ENCODE measurements at regions not wholly inside any gene's neighbourhood (a gene's known extent, or its start where the extent isn't known, plus 50 kb on each side); places are given as distances from the start of the nearest gene placed in this dataset.

DNA sequence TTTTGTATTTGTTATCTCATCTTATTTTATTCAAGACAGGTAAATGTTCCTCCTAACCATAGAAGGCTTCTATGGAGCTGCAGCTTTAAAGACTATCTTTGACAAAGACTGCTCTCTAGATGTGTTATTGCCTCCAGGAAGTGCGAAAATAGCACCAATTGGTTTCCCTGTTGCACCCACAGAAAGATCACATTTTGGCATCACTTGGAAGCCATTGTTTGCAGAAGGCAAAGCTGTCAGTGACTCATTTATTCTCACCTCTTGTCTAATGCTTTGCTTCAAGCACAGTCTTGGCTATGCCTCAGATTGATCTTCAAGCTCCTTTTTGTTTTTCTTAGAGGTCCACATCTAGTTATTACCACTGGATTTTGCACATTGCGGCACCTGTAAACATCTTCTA, 150.3 kb downstream of the PCDH7 start:
- 77 to 85% methylated on average over 2 of the region's 2 CpGs for WGBS, 2 donors
- H3K4me1 ChIP-seq = no peaks in the 10 kb centered on the region
- no peak for ATAC-seq (ENCODE audit: low FRiP score in 2 of 2)
- H3K27me3 ChIP-seq = no peaks in the 10 kb centered on the region
- DNase-seq = no peak
- no peak overlapping the region for H3K4me3 ChIP-seq
- no peaks in the 10 kb centered on the region for H3K36me3 ChIP-seq
- no peaks in the 10 kb centered on the region for H3K9me3 ChIP-seq
- TF ChIP-seq POLR2AphosphoS5 (IDR thresholded peaks at IDR 0.05) (no peak), EP300 (IDR thresholded peaks at IDR 0.05) (no peak), POLR2A (IDR thresholded peaks at IDR 0.05) (no peak)
- TF ChIP-seq, protein P1, sequence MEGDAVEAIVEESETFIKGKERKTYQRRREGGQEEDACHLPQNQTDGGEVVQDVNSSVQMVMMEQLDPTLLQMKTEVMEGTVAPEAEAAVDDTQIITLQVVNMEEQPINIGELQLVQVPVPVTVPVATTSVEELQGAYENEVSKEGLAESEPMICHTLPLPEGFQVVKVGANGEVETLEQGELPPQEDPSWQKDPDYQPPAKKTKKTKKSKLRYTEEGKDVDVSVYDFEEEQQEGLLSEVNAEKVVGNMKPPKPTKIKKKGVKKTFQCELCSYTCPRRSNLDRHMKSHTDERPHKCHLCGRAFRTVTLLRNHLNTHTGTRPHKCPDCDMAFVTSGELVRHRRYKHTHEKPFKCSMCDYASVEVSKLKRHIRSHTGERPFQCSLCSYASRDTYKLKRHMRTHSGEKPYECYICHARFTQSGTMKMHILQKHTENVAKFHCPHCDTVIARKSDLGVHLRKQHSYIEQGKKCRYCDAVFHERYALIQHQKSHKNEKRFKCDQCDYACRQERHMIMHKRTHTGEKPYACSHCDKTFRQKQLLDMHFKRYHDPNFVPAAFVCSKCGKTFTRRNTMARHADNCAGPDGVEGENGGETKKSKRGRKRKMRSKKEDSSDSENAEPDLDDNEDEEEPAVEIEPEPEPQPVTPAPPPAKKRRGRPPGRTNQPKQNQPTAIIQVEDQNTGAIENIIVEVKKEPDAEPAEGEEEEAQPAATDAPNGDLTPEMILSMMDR (IDR thresholded peaks at IDR 0.05) = no peak
- no peak overlapping the region for H3K27ac ChIP-seq

DNA sequence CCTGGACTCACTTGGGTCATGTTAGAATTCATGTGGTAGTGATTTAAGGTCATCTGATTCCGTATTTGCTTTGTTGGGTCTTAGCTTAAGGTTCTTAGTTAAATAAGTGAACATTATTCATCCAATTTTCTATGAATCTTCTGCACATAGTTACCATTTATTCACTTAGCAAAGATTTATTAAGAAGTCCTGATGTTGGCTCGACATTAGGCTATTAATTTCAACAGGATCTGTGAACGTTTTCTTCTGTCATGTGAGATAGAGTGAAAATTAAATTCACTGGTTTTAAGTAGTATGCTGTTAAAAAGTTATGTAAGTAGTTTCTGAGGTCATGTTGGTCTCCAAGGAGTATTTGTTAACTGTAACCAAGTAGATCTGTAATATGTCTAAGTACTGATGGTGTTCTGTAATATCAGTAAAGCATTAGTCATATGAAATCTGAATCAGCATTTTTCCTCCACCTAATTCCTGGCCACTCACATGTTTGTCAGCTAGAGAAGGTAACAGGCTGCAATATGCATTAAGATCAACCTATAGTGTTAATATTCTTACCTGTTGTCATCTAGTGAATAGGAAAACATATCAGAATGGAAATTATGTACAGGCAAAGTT, 155.6 kb downstream of the PCDH7 start:
- TF ChIP-seq EP300 (IDR thresholded peaks at IDR 0.05) (no peak), POLR2A (IDR thresholded peaks at IDR 0.05) (no peak), POLR2AphosphoS5 (IDR thresholded peaks at IDR 0.05) (no peak)
- TF ChIP-seq, protein P1 (IDR thresholded peaks at IDR 0.05) = no peak
- 50 to 57% methylated on average over 3 of the region's 3 CpGs for WGBS, 2 donors
- H3K4me3 ChIP-seq = no peak overlapping the region
- no peaks in the 10 kb centered on the region for H3K9me3 ChIP-seq
- no peaks in the 10 kb centered on the region for H3K4me1 ChIP-seq
- H3K36me3 ChIP-seq = no peaks in the 10 kb centered on the region
- ATAC-seq (ENCODE audit: low FRiP score in 2 of 2) (no peak), DNase-seq (no peak)
- H3K27me3 ChIP-seq = no peaks in the 10 kb centered on the region
- H3K27ac ChIP-seq = no peak overlapping the region

DNA sequence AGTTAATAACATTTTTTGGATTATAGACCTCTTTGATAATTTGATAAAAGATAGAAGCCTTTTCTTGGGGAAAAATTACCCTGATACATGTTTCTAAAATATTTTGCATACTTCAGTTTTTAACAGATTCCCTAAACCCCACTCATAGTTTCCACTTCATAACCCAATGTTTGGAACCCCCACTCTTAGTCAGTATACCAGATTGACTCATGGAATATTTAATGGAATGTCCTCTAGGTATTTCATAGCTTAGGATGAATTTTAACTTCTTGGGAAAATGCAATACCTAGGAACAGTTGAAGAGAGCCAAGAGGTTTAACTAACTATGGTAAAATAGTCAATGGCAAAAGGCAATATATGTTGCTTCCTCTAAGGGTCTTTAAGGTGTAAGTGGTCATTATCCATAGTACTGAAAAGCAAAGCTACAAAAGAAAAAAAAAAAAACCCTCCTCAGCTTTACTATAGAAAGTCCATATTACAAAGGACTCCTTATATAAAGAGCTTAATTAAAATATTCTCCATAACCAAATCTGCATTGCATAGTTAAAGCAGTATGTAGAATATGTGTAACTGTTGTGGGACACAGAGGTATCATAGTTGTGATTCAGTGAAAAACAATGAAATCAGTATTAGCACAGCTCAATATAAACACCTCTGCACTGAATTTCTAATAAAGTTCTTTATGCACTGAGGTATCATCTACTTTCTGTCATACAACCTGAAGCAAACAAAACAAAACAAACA, 159.9 kb downstream of the PCDH7 start:
- ATAC-seq (ENCODE audit: low FRiP score in 2 of 2) = no peak
- H3K27me3 ChIP-seq = no peaks in the 10 kb centered on the region
- H3K36me3 ChIP-seq = no peaks in the 10 kb centered on the region
- no peak for DNase-seq
- H3K4me1 ChIP-seq = no peaks in the 10 kb centered on the region
- TF ChIP-seq EP300 (IDR thresholded peaks at IDR 0.05) (no peak), POLR2A (IDR thresholded peaks at IDR 0.05) (no peak), POLR2AphosphoS5 (IDR thresholded peaks at IDR 0.05) (no peak)
- TF ChIP-seq, protein P1 (IDR thresholded peaks at IDR 0.05) = no peak
- no peak overlapping the region for H3K27ac ChIP-seq
- no peaks in the 10 kb centered on the region for H3K9me3 ChIP-seq
- H3K4me3 ChIP-seq = no peak overlapping the region

DNA sequence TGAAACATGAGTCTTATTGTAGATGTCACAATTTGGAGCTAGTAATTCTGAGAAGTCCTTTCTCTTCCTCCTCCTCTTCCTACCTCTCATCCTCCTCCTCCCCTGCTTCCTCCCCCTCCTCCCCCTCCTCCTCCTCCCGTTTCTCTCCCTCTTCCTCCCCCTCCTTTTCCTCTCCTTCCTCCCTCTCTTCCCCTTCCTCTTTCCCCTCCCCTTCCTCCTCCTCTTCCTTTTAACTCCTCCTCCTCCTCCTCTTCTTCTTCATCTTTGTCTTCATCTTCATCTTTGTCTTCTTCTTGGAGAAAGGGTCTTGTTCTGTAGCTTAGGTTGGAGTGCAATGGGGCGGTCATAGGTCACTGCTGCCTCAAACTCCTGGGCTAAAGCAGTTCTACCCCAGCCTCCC, 161.8 kb downstream of the PCDH7 start:
- no peak for TF ChIP-seq POLR2A (IDR thresholded peaks at IDR 0.05)
- no peak for TF ChIP-seq EP300 (IDR thresholded peaks at IDR 0.05)
- TF ChIP-seq, protein P1 (IDR thresholded peaks at IDR 0.05) = no peak
- no peak for TF ChIP-seq POLR2AphosphoS5 (IDR thresholded peaks at IDR 0.05)
- no peak overlapping the region for H3K27ac ChIP-seq
- no peaks in the 10 kb centered on the region for H3K4me1 ChIP-seq
- H3K36me3 ChIP-seq = no peaks in the 10 kb centered on the region
- ATAC-seq (ENCODE audit: low FRiP score in 2 of 2) (no peak), DNase-seq (no peak)
- no peak overlapping the region for H3K4me3 ChIP-seq
- WGBS, 2 donors = 59 to 69% methylated on average over 2 of the region's 2 CpGs
- no peaks in the 10 kb centered on the region for H3K27me3 ChIP-seq
- H3K9me3 ChIP-seq = no peaks in the 10 kb centered on the region

DNA sequence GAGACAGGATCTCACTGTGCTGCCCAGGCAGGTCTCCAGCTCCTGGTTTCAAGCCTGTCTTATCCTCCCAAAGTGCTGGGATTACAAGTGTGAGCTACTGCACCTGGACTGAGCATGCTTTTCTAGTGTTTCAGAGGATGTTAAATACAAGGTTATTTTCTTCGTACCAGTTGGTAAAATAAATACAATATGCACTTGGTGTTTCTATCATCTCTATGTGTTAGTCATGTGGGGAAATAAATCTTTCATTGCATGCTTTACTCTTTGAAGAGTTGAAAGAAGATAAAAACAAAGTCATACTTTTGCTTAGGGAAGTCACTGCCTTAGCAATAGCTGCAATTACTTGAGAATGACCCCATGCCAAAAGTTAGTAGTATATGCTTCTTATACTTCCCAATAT, 162.3 kb downstream of the PCDH7 start:
- H3K27ac ChIP-seq = no peak overlapping the region
- H3K4me1 ChIP-seq = no peaks in the 10 kb centered on the region
- H3K36me3 ChIP-seq = no peaks in the 10 kb centered on the region
- no peak overlapping the region for H3K4me3 ChIP-seq
- no peaks in the 10 kb centered on the region for H3K27me3 ChIP-seq
- no peaks in the 10 kb centered on the region for H3K9me3 ChIP-seq
- ATAC-seq (ENCODE audit: low FRiP score in 2 of 2) = no peak
- whole genome bisulfite sequencing, 2 donors = 74 to 81% methylated on average over 1 of the region's 1 CpG
- TF ChIP-seq EP300 (IDR thresholded peaks at IDR 0.05) (no peak), POLR2AphosphoS5 (IDR thresholded peaks at IDR 0.05) (no peak), POLR2A (IDR thresholded peaks at IDR 0.05) (no peak)
- TF ChIP-seq, protein P1 (IDR thresholded peaks at IDR 0.05) = no peak
- no peak for DNase-seq
